Esophagus squamous epithelium (tissue), 4 donors: ENCODE measurements at regions not wholly inside any gene's neighbourhood (a gene's known extent, or its start where the extent isn't known, plus 50 kb on each side); places are given as distances from the start of the nearest gene placed in this dataset.

Experiments used
- CTCF ChIP-seq, 6 experiments: fragments of 450-650 bp in 4 of 6; fragments of 200-600 bp in 2 of 6; sonication (generic) in 2 of 6; IDR thresholded peaks; one replicate each; pipeline ENCODE4 v1.5.1; 2016 to 2019; ENCODE audit warnings: antibody characterized with exemption in 6 of 6, mild to moderate bottlenecking in 4 of 6, moderate library complexity in 4 of 6
- POLR2A ChIP-seq, 4 donors: fragments of 450-650 bp; IDR thresholded peaks; one replicate each; pipeline ENCODE4 v1.6.1; 2017; ENCODE audit warnings: antibody characterized with exemption in 4 of 4, mild to moderate bottlenecking in 4 of 4, moderate library complexity in 3 of 4

GRCh38 chr7:41879403-41879802 is 176.5 kb upstream of the INHBA start:
- TF ChIP-seq CTCF (IDR thresholded peaks at IDR 0.05) (no peak), POLR2A (IDR thresholded peaks at IDR 0.05) (no peak)
